Smooth muscle cell (in vitro differentiated cells): ENCODE measurements at regions not wholly inside any gene's neighbourhood (a gene's known extent, or its start where the extent isn't known, plus 50 kb on each side); places are given as distances from the start of the nearest gene placed in this dataset.
A peak's percentile ranks its signal among the peaks of the same experiment; 100 is the strongest.
"Not testable (repeated sequence)": the region's sequence is repeated elsewhere in the genome, so short reads cannot be mapped to it uniquely, and the experiment has no call there.

Experiments
- DNase-seq: peaks from one replicate; lab custom pipeline; 2025; ENCODE audit not compliant: unreplicated experiment; lab: John Stamatoyannopoulos, UW
- H2AFZ ChIP-seq: fragments of 200-600 bp; sonication (generic); 2 replicates; pipeline ENCODE4 v1.6.0; 2016; ENCODE audit warnings: antibody characterized with exemption, low read depth, mild to moderate bottlenecking
- H3F3A ChIP-seq: fragments of 200-600 bp; sonication (generic); 2 replicates; pipeline ENCODE4 v1.6.0; 2017; ENCODE audit warnings: antibody characterized with exemption, low read depth
- H3K27ac ChIP-seq: fragments of 200-600 bp; sonication (generic); 2 replicates; pipeline ENCODE4 v1.5.1; 2016; ENCODE audit warnings: low read depth, mild to moderate bottlenecking
- H3K27me3 ChIP-seq: fragments of 200-600 bp; sonication (generic); 2 replicates; pipeline ENCODE4 v1.6.1; 2016; ENCODE audit warnings: low read depth, mild to moderate bottlenecking
- H3K36me3 ChIP-seq: fragments of 200-600 bp; sonication (generic); 2 replicates; pipeline ENCODE4 v1.5.1; 2016; ENCODE audit warnings: low read depth
- H3K4me1 ChIP-seq: fragments of 200-600 bp; sonication (generic); 2 replicates; pipeline ENCODE4 v1.5.1; 2016; ENCODE audit warnings: low read depth
- H3K4me2 ChIP-seq: fragments of 200-600 bp; sonication (generic); 2 replicates; pipeline ENCODE4 v1.6.0; 2016; ENCODE audit warnings: mild to moderate bottlenecking
- H3K4me3 ChIP-seq: fragments of 200-600 bp; sonication (generic); 2 replicates; pipeline ENCODE4 v1.5.1; 2016; ENCODE audit warnings: mild to moderate bottlenecking
- H3K79me2 ChIP-seq: fragments of 200-600 bp; sonication (generic); 2 replicates; pipeline ENCODE4 v1.6.0; 2016; ENCODE audit warnings: low read depth, mild to moderate bottlenecking
- H3K9ac ChIP-seq: fragments of 200-600 bp; sonication (generic); 2 replicates; pipeline ENCODE4 v1.6.0; 2016; ENCODE audit warnings: low read depth
- H3K9me3 ChIP-seq: fragments of 200-600 bp; sonication (generic); replicated peaks from 2 replicates; pipeline ENCODE4 v1.5.1; 2016; ENCODE audit warnings: low read depth
- H4K20me1 ChIP-seq: fragments of 200-600 bp; sonication (generic); 2 replicates; pipeline ENCODE4 v1.6.0; 2016; ENCODE audit warnings: low read depth
- whole genome bisulfite sequencing: methylation state at CpG from one replicate; pipeline ENCODE4 v1.1.7; 2016; ENCODE audit warnings: low lambda C conversion rate; 5-methylcytosine and 5-hydroxymethylcytosine counted together
- TF ChIP-seq, protein P1 (sequence below): fragments of 200-600 bp; sonication (generic); IDR thresholded peaks from 2 replicates; pipeline ENCODE4 v1.5.1; 2017; ENCODE audit warnings: borderline replicate concordance, mild to moderate bottlenecking, antibody characterized with exemption; ENCODE audit not compliant: insufficient read depth, poor library complexity, severe bottlenecking

DNA sequence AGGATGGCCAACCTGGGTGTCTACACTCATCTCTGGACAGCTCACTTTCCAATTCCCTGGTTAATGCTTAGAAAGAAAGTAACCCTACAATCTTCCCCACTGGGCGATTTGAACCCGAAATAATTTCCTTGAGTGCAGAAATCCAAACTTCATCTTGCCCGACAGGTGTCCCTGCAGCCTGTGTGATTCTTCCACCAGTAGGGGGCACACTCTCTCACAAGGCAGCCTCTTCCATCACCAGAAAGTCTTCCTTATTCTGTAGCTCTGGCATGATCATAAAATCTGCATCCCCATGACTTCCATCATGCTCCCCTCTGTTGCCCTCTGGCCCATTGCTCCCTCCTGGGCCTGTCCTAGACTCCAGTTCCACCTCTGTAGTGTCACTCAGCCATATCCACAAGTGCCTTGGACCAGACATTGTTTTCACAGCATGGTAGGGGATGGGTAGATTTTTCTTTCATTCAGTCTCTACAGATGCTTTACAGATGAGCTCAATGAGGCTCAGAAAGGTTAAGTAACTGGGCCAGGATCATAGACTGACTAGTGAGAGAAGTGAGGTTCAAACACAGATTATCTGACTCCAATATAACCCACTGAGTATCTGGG lies 170.4 kb upstream of the SPTLC3 start:
- no peak for DNase-seq
- Histone ChIP-seq H3F3A (no peaks in the 10 kb centered on the region), H3K9me3 (no peaks in the 10 kb centered on the region), H2AFZ (no peak overlapping the region), H3K27ac (no peak overlapping the region), H3K27me3 (peaks cover 4% of the 10 kb centered on the region), H3K4me3 (no peak overlapping the region), H3K79me2 (no peaks in the 10 kb centered on the region), H3K9ac (no peak overlapping the region), H4K20me1 (no peaks in the 10 kb centered on the region), H3K4me2 (no peak overlapping the region), H3K4me1 (no peaks in the 10 kb centered on the region), H3K36me3 (no peaks in the 10 kb centered on the region)
- 85% methylated on average over 3 of the region's 3 CpGs for WGBS
- TF ChIP-seq, protein P1, sequence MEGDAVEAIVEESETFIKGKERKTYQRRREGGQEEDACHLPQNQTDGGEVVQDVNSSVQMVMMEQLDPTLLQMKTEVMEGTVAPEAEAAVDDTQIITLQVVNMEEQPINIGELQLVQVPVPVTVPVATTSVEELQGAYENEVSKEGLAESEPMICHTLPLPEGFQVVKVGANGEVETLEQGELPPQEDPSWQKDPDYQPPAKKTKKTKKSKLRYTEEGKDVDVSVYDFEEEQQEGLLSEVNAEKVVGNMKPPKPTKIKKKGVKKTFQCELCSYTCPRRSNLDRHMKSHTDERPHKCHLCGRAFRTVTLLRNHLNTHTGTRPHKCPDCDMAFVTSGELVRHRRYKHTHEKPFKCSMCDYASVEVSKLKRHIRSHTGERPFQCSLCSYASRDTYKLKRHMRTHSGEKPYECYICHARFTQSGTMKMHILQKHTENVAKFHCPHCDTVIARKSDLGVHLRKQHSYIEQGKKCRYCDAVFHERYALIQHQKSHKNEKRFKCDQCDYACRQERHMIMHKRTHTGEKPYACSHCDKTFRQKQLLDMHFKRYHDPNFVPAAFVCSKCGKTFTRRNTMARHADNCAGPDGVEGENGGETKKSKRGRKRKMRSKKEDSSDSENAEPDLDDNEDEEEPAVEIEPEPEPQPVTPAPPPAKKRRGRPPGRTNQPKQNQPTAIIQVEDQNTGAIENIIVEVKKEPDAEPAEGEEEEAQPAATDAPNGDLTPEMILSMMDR: peak; percentile 28

DNA sequence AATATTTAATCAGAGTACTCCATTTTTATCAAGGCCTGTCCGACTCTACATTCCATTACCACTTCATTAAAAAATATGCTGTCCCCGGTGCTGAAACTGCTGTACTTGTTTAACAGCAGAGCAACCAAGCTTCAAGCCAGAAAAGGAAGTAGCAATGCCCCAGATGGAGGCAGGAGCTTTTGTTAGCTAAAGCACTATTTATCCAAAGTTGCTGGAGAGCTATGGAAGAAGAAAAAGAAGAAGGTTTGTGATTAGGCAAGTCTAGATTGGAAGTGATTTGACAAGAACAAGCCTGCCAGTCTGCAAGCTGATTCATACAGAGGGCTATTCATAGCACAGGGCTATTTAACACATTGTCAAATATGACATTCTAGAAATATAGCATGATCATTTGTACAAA lies 160.9 kb upstream of the SPTLC3 start:
- H3K4me1 ChIP-seq: no peaks in the 10 kb centered on the region
- 71% methylated on average over 2 of the region's 2 CpGs for WGBS
- H3K4me2 ChIP-seq: no peak overlapping the region
- H3K79me2 ChIP-seq: no peaks in the 10 kb centered on the region
- no peaks in the 10 kb centered on the region for H3K9me3 ChIP-seq
- H2AFZ ChIP-seq: no peak overlapping the region
- TF ChIP-seq, protein P1: no peak
- no peak overlapping the region for H3K27ac ChIP-seq
- no peaks in the 10 kb centered on the region for H3F3A ChIP-seq
- no peak for DNase-seq
- peaks cover under 1% of the 10 kb centered on the region for H3K27me3 ChIP-seq
- no peaks in the 10 kb centered on the region for H3K36me3 ChIP-seq
- H4K20me1 ChIP-seq: no peaks in the 10 kb centered on the region
- no peak overlapping the region for H3K4me3 ChIP-seq
- no peak overlapping the region for H3K9ac ChIP-seq

DNA sequence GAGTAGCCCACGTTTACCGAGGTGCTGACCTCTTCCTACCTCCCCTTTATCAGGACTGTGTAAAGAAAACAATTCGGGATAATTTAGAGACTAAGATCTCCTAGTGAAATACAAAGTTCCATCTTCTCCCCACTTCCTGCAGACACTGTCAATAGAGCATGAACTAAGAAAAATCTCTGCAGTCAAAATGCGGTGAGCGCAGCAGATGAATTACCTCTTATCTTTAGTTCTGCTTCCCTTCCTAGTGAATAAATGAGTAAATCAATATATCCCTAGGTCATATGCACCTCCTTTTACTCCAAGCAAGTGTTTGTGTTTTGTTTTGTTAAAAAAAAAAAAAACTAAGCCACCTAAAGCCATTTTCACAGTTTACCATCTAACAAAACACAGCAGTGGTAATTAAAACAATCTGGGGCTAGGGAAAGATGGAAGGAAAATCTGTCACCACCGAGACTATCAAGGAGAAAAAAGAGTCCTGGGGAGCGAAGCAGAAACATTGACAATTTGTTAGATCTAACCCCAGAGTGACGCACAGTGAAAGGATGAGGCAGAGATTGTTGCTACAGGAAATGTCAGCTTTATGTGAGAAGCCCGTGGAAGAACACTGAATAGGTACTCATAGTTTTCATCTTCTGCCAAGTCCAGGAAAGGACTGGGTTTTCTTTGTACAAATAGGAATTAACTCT lies 159.4 kb upstream of the SPTLC3 start:
- no peak for DNase-seq
- H4K20me1 ChIP-seq: no peaks in the 10 kb centered on the region
- H3K36me3 ChIP-seq: no peaks in the 10 kb centered on the region
- no peaks in the 10 kb centered on the region for H3K9me3 ChIP-seq
- no peak overlapping the region for H3K27ac ChIP-seq
- H3K27me3 ChIP-seq: no peaks in the 10 kb centered on the region
- no peaks in the 10 kb centered on the region for H3K79me2 ChIP-seq
- no peak overlapping the region for H3K9ac ChIP-seq
- no peak overlapping the region for H3K4me3 ChIP-seq
- no peak overlapping the region for H2AFZ ChIP-seq
- WGBS: 78% methylated on average over 9 of the region's 9 CpGs
- H3F3A ChIP-seq: no peaks in the 10 kb centered on the region
- TF ChIP-seq, protein P1: no peak
- no peak overlapping the region for H3K4me2 ChIP-seq
- H3K4me1 ChIP-seq: no peaks in the 10 kb centered on the region

DNA sequence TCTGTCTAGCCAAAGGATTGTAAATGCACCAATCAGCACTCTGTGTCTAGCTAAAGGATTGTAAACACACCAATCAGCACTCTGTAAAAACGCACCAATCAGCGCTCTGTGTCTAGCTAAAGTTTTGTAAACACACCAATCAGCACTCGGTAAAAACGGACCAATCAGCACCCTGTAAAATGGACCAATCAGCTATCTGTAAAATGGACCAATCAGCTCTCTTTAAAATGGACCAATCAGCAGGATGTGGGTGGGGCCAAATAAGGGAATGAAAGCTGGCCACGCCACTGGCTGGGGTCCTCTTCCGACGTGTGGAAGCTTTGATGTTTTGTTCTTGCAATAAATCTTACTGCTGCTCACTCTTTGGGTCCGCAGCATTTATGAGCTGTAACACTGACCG lies 151.1 kb upstream of the SPTLC3 start:
- WGBS: 91% methylated on average over 9 of the region's 9 CpGs
- not testable (repeated sequence) for H3K4me1 ChIP-seq, H2AFZ ChIP-seq, H3F3A ChIP-seq, H3K36me3 ChIP-seq, H3K27me3 ChIP-seq, H3K4me2 ChIP-seq, H3K4me3 ChIP-seq, H3K27ac ChIP-seq, H3K9ac ChIP-seq, H3K9me3 ChIP-seq, DNase-seq, H3K79me2 ChIP-seq, H4K20me1 ChIP-seq
